OCI-LY1 (cell line): ENCODE measurements at regions not wholly inside any gene's neighbourhood (a gene's known extent, or its start where the extent isn't known, plus 50 kb on each side); places are given as distances from the start of the nearest gene placed in this dataset.

Source experiments
- EZH2 ChIP-seq: fragments of 200-600 bp; sonication (generic), shearing (Covaris generic); IDR thresholded peaks from 2 replicates; pipeline ENCODE4 v1.8.0; 2017; ENCODE audit warnings: borderline replicate concordance, mixed run types, mild to moderate bottlenecking, antibody characterized with exemption, low read length, moderate library complexity, mixed read lengths
- TF ChIP-seq, protein P1 (sequence below): fragments of 200-600 bp; sonication (generic), shearing (Covaris generic); IDR thresholded peaks from 2 replicates; pipeline ENCODE4 v1.5.1; 2017; ENCODE audit warnings: mild to moderate bottlenecking, antibody characterized with exemption, low read length, moderate library complexity, mixed read lengths

DNA sequence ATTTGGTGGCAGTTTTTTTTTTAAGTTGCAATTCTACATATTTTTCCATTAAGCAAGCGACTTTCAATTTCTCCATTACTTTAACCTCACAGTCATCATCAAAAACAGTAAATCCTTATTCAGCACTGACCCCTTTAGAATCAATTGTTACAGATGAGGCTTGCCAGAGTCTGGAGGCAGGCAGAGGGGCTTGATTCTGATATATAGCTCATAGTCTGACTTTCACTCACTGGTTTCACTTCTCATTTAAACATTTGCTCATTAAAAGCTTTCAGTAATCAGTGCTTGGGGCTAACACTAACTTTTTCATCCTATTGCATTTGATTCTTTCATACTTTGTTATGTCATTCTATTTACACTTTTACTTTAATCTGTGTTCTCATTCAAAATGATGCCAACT, 88.4 kb downstream of the PYDC2 start:
- TF ChIP-seq, protein P1, sequence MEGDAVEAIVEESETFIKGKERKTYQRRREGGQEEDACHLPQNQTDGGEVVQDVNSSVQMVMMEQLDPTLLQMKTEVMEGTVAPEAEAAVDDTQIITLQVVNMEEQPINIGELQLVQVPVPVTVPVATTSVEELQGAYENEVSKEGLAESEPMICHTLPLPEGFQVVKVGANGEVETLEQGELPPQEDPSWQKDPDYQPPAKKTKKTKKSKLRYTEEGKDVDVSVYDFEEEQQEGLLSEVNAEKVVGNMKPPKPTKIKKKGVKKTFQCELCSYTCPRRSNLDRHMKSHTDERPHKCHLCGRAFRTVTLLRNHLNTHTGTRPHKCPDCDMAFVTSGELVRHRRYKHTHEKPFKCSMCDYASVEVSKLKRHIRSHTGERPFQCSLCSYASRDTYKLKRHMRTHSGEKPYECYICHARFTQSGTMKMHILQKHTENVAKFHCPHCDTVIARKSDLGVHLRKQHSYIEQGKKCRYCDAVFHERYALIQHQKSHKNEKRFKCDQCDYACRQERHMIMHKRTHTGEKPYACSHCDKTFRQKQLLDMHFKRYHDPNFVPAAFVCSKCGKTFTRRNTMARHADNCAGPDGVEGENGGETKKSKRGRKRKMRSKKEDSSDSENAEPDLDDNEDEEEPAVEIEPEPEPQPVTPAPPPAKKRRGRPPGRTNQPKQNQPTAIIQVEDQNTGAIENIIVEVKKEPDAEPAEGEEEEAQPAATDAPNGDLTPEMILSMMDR: no peak
- TF ChIP-seq EZH2: no peak
